Endothelial cell of umbilical vein (primary cell): ENCODE measurements at regions not wholly inside any gene's neighbourhood (a gene's known extent, or its start where the extent isn't known, plus 50 kb on each side); places are given as distances from the start of the nearest gene placed in this dataset.

Experiments
- BruUV-seq: library from RNA; stranded (reverse); fragments of 400-500 nt; replicated peaks from 2 replicates; lab custom pipeline; 2021; lab: Mats Ljungman, UMichigan
- CTCF ChIA-PET: fragments of 300-600, 350-600 bp; sonication (Branson Sonifier 250); formaldehyde crosslinking; loops from one replicate; lab custom pipeline; 2021; ENCODE audit warnings: antibody characterized with exemption, inconsistent platforms; lab: Charles Lee
- POLR2A ChIA-PET: fragments of 300-600, 350-600 bp; sonication (Branson Sonifier 250); formaldehyde crosslinking; loops from one replicate; lab custom pipeline; 2021; ENCODE audit warnings: antibody characterized with exemption, inconsistent platforms; lab: Charles Lee
- DNase-seq: peaks from one replicate; pipeline ENCODE4 v3.0.0-alpha.2; 2011; ENCODE audit warnings: low read depth, low spot score
- FAIRE-seq: peaks from 2 replicates; lab custom pipeline; 2011; peaks lifted over from hg19 to GRCh38; lab: Jason Lieb, UNC
- H2AFZ ChIP-seq: 2 replicates; pipeline ENCODE4 v1.6.0; 2012; ENCODE audit warnings: low read depth, low read length, control low read depth, inconsistent platforms
- H3K27ac ChIP-seq: 2 replicates; pipeline ENCODE4 v1.5.1; 2011; ENCODE audit warnings: low read depth, mild to moderate bottlenecking, control low read depth, low read length, moderate library complexity; ENCODE audit not compliant: insufficient read depth
- H3K27me3 ChIP-seq, 2 experiments: 2 replicates each; pipeline versions ENCODE4 v1.6.0 to v1.6.1; 2011; ENCODE audit warnings: low read length in 2 of 2, mixed read lengths in 1 of 2; ENCODE audit not compliant: control insufficient read depth in 2 of 2, insufficient read depth in 2 of 2
- H3K36me3 ChIP-seq, 2 experiments: 2 replicates in 1 of 2; 3 replicates in 1 of 2; pipeline ENCODE4 v1.5.1; 2011; ENCODE audit warnings: low read length in 2 of 2, mild to moderate bottlenecking in 1 of 2, moderate library complexity in 1 of 2; ENCODE audit not compliant: control insufficient read depth in 2 of 2, insufficient read depth in 2 of 2; ENCODE audit errors: extremely low read depth in 1 of 2
- H3K4me1 ChIP-seq: 3 replicates; pipeline ENCODE4 v1.5.1; 2011; ENCODE audit warnings: mild to moderate bottlenecking, low read length; ENCODE audit not compliant: control insufficient read depth, insufficient read depth; ENCODE audit errors: extremely low read depth
- H3K4me2 ChIP-seq: 2 replicates; pipeline ENCODE4 v1.6.1; 2011; ENCODE audit warnings: low read length, control low read depth, mixed read lengths; ENCODE audit not compliant: insufficient read depth
- H3K4me3 ChIP-seq, 3 experiments: fragments of 200-600 bp in 1 of 3; sonication (generic), shearing (Covaris generic) in 1 of 3; replicated peaks in 1 of 3; 2 replicates each; pipeline ENCODE4 v1.5.1; 2011 to 2016; ENCODE audit warnings: control low read depth in 3 of 3, low read length in 3 of 3, mild to moderate bottlenecking in 2 of 3, inconsistent platforms in 1 of 3, low read depth in 1 of 3, moderate library complexity in 1 of 3; ENCODE audit not compliant: insufficient read depth in 1 of 3
- H3K79me2 ChIP-seq: 2 replicates; pipeline ENCODE4 v1.6.0; 2012; ENCODE audit warnings: low read length, inconsistent platforms; ENCODE audit not compliant: control insufficient read depth, insufficient read depth
- H3K9ac ChIP-seq: replicated peaks from 2 replicates; pipeline ENCODE3; 2011; ENCODE audit warnings: low read length, control low read depth; ENCODE audit not compliant: insufficient read depth; ENCODE audit errors: extremely low read depth
- H3K9me1 ChIP-seq: replicated peaks from 3 replicates; pipeline ENCODE4 v1.6.0; 2011; ENCODE audit warnings: mild to moderate bottlenecking, low read length; ENCODE audit not compliant: control insufficient read depth, insufficient read depth; ENCODE audit errors: extremely low read depth
- H3K9me3 ChIP-seq: replicated peaks from 2 replicates; pipeline ENCODE4 v1.5.1; 2012; ENCODE audit warnings: low read length, inconsistent platforms; ENCODE audit not compliant: control insufficient read depth, insufficient read depth
- H4K20me1 ChIP-seq: replicated peaks from 2 replicates; pipeline ENCODE3; 2011; ENCODE audit warnings: mild to moderate bottlenecking, low read length; ENCODE audit not compliant: control insufficient read depth, insufficient read depth; ENCODE audit errors: extremely low read depth
- EZH2 ChIP-seq: IDR thresholded peaks from 2 replicates; pipeline ENCODE4 v1.6.1; 2012; ENCODE audit warnings: borderline replicate concordance, low read depth, mild to moderate bottlenecking, moderate library complexity, low read length, inconsistent platforms; ENCODE audit not compliant: severe bottlenecking
- FOS ChIP-seq: IDR thresholded peaks from 2 replicates; pipeline ENCODE4 v1.6.1; 2011; ENCODE audit warnings: mild to moderate bottlenecking, low read length, moderate library complexity, borderline replicate concordance; ENCODE audit not compliant: insufficient read depth
- GATA2 ChIP-seq: IDR thresholded peaks from 2 replicates; pipeline ENCODE4 v1.7.0; 2011; ENCODE audit warnings: low read depth, mild to moderate bottlenecking, moderate library complexity, mixed read lengths, low read length; ENCODE audit not compliant: insufficient read length, insufficient read depth
- JUN ChIP-seq: IDR thresholded peaks from 2 replicates; pipeline ENCODE4 v1.6.1; 2011; ENCODE audit warnings: borderline replicate concordance, low read depth; ENCODE audit not compliant: insufficient read length, insufficient read depth
- MYC ChIP-seq: IDR thresholded peaks from one replicate; pipeline ENCODE4 v1.6.1; 2011; ENCODE audit warnings: mild to moderate bottlenecking, low read depth, low read length
- POLR2A ChIP-seq: IDR thresholded peaks from 2 replicates; pipeline ENCODE4 v1.6.1; 2012; ENCODE audit warnings: low read depth, mild to moderate bottlenecking, control low read depth, low read length
- POLR2AphosphoS5 ChIP-seq: IDR thresholded peaks from 2 replicates; pipeline ENCODE4 v1.6.1; 2012; ENCODE audit warnings: low read depth, mild to moderate bottlenecking, control low read depth, low read length, moderate library complexity; ENCODE audit not compliant: insufficient read depth
- dilution Hi-C: fragments of 300-500 bp; cut with MboI; formaldehyde crosslinking; loops from one replicate; pipeline ENCODE4 v1.15.0; 2019; ENCODE audit warnings: low sequenced_read_pairs; ENCODE audit not compliant: extremely low pct_ligation_motif_present
- intact Hi-C: fragments of 100-400 bp; cut with micrococcal nuclease; formaldehyde crosslinking; loops from one replicate; pipeline ENCODE4 v1.10.0; 2022
- TF ChIP-seq, protein P1 (sequence below), 2 donors: IDR thresholded peaks; 1 replicate in 1 of 2; 2 replicates in 1 of 2; pipeline ENCODE4 v1.5.1; 2011; ENCODE audit warnings: low read length in 2 of 2, mild to moderate bottlenecking in 2 of 2, moderate library complexity in 2 of 2, control low read depth in 1 of 2, inconsistent platforms in 1 of 2, low read depth in 1 of 2; ENCODE audit not compliant: insufficient read depth in 1 of 2; ENCODE audit errors: extremely low read depth in 1 of 2
- TF ChIP-seq, protein P2 (sequence below): IDR thresholded peaks from 2 replicates; pipeline ENCODE4 v1.6.1; 2011; ENCODE audit not compliant: insufficient read depth, insufficient read length

GRCh38 chr13:58085274-58085673 is 453.7 kb downstream of the PCDH17 start:
- no peaks in the 10 kb centered on the region for H3K79me2 ChIP-seq
- TF ChIP-seq JUN (no peak), POLR2AphosphoS5 (no peak), MYC (no peak), POLR2A (no peak), FOS (no peak), GATA2 (no peak), EZH2 (no peak)
- TF ChIP-seq, protein P1, sequence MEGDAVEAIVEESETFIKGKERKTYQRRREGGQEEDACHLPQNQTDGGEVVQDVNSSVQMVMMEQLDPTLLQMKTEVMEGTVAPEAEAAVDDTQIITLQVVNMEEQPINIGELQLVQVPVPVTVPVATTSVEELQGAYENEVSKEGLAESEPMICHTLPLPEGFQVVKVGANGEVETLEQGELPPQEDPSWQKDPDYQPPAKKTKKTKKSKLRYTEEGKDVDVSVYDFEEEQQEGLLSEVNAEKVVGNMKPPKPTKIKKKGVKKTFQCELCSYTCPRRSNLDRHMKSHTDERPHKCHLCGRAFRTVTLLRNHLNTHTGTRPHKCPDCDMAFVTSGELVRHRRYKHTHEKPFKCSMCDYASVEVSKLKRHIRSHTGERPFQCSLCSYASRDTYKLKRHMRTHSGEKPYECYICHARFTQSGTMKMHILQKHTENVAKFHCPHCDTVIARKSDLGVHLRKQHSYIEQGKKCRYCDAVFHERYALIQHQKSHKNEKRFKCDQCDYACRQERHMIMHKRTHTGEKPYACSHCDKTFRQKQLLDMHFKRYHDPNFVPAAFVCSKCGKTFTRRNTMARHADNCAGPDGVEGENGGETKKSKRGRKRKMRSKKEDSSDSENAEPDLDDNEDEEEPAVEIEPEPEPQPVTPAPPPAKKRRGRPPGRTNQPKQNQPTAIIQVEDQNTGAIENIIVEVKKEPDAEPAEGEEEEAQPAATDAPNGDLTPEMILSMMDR (IDR thresholded peaks at IDR 0.05; ENCODE audit: extremely low read depth in 1 of 2, insufficient read depth in 1 of 2, low read depth in 1 of 2, low read length in 2 of 2) = no peak
- TF ChIP-seq, protein P2, sequence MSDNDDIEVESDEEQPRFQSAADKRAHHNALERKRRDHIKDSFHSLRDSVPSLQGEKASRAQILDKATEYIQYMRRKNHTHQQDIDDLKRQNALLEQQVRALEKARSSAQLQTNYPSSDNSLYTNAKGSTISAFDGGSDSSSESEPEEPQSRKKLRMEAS = no peak
- no peaks in the 10 kb centered on the region for H3K4me1 ChIP-seq
- no peaks in the 10 kb centered on the region for H3K27me3 ChIP-seq
- H3K36me3 ChIP-seq = no peaks in the 10 kb centered on the region
- no peak overlapping the region for H3K9ac ChIP-seq
- H3K9me3 ChIP-seq = no peaks in the 10 kb centered on the region
- FAIRE-seq (no peak), DNase-seq (no peak)
- H3K9me1 ChIP-seq = no peaks in the 10 kb centered on the region
- H3K4me3 ChIP-seq = no peak overlapping the region
- no peak overlapping the region for H3K27ac ChIP-seq
- ChIA-PET CTCF (no interaction called here), POLR2A (no interaction called here)
- H4K20me1 ChIP-seq = no peaks in the 10 kb centered on the region
- BruUV-seq = no TSS peak
- intact Hi-C loops (no loop called here), dilution Hi-C loops (no loop called here)
- H2AFZ ChIP-seq = no peak overlapping the region
- no peak overlapping the region for H3K4me2 ChIP-seq
